ENCODE measurements at regions not wholly inside any gene's neighbourhood (a gene's known extent, or its start where the extent isn't known, plus 50 kb on each side); places are given as distances from the start of the nearest gene placed in this dataset.

DNA sequence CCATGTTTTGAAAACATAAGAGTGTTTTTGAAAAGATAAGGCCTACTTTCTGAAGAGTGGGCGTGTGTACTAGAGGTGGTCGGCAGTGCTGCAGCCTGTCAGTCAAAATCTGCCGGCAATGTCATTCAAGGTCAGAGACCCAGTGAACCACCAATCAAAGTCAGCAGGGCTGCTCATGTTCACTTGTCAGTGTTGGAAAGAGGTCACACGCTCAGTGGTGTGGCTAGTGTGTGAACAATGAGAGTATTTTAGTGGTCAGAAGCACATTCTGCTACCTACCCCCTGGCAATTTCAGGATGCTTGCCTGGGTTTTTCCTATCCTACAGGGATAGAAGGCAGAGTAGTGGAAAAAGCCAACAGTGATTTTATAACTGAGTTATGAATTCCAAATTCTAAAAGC lies 278.5 kb upstream of the ONECUT1 start:
- intact Hi-C loops (cut with DNase I): no loop called here

GRCh38 chr15:53059273-53060043 lies 269.3 kb upstream of the ONECUT1 start:
- Histone ChIP-seq H3K27me3 (no peaks in the 10 kb centered on the region), H3K36me3 (no peaks in the 10 kb centered on the region), H3K4me1 (no peaks in the 10 kb centered on the region), H3K4me3 (no peak overlapping the region), H3K9me3 (no peaks in the 10 kb centered on the region), H3K27ac (no peak overlapping the region)
- no peak for DNase-seq
- TF ChIP-seq CTCF (IDR thresholded peaks at IDR 0.05) (no peak), POLR2A (IDR thresholded peaks at IDR 0.05) (no peak)
- intact Hi-C loops (cut with DNase I): no loop called here
- WGBS, 2 donors: 67 to 70% methylated on average over 9 to 10 of the region's 10 CpGs

More for the DNA sequence above, 278.5 kb upstream of the ONECUT1 start:
- Histone ChIP-seq H3K36me3 (no peaks in the 10 kb centered on the region), H3K27ac (no peak overlapping the region), H3K4me1 (no peaks in the 10 kb centered on the region), H3K4me3 (no peak overlapping the region), H3K9me3 (no peaks in the 10 kb centered on the region), H3K27me3 (no peaks in the 10 kb centered on the region)
- 39 to 59% methylated on average over 3 to 4 of the region's 4 CpGs for WGBS, 2 donors
- no peak for DNase-seq
- TF ChIP-seq POLR2A (IDR thresholded peaks at IDR 0.05) (no peak), CTCF (IDR thresholded peaks at IDR 0.05) (no peak)

GRCh38 chr15:53046153-53046790 lies 256.1 kb upstream of the ONECUT1 start:
- no peak for DNase-seq
- intact Hi-C loops (cut with DNase I): no loop called here
- Histone ChIP-seq H3K4me3 (no peak overlapping the region), H3K36me3 (no peaks in the 10 kb centered on the region), H3K4me1 (no peaks in the 10 kb centered on the region), H3K9me3 (peaks cover 0 to 11% (median 0%) of the 10 kb centered on the region in 3 donors), H3K27ac (no peak overlapping the region), H3K27me3 (no peaks in the 10 kb centered on the region)
- WGBS, 2 donors: 43 to 63% methylated on average over 2 of the region's 2 CpGs
- no peak for TF ChIP-seq POLR2A (IDR thresholded peaks at IDR 0.05)
- TF ChIP-seq CTCF (IDR thresholded peaks at IDR 0.05): no peak

GRCh38 chr15:53038655-53038941 lies 248.5 kb upstream of the ONECUT1 start:
- WGBS, 2 donors: 53 to 59% methylated on average over 3 to 4 of the region's 7 CpGs
- DNase-seq: no peak
- H3K36me3 ChIP-seq: no peaks in the 10 kb centered on the region

More at GRCh38 chr15:53038655-53038941, 248.5 kb upstream of the ONECUT1 start:
- no peak for TF ChIP-seq POLR2A (IDR thresholded peaks at IDR 0.05)
- no peak for TF ChIP-seq CTCF (IDR thresholded peaks at IDR 0.05)
- Histone ChIP-seq H3K4me1 (no peaks in the 10 kb centered on the region), H3K27me3 (peaks cover 0 to 6% (median 0%) of the 10 kb centered on the region in 4 donors), H3K9me3 (no peaks in the 10 kb centered on the region), H3K27ac (no peak overlapping the region), H3K4me3 (no peak overlapping the region)
- intact Hi-C loops (cut with DNase I): no loop called here
